NCI-H748 (cell line): ENCODE measurements at regions not wholly inside any gene's neighbourhood (a gene's known extent, or its start where the extent isn't known, plus 50 kb on each side); places are given as distances from the start of the nearest gene placed in this dataset.

ENCODE experiments used
- DNase-seq: peaks from one replicate; lab custom pipeline; 2025; ENCODE audit not compliant: unreplicated experiment; lab: John Stamatoyannopoulos, UW

DNA sequence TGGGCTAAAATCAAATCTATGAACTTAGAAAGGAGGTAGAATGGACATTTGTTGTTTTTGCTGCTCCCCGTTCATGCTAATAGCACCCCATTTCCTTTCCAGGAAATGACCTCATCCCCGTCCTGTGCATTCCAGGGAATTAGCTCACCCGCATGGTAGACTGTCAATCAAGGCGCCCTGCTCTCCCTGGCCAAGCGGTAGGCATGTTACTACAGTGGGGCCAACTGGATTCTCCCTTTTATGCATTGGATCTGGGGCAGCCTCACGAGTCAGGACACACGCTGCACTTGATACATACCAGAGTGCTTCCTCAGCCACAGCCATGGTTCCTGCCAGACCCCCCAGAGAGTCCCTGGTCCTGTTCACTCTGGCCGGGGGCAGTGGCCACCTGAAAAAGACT lies 111.0 kb upstream of the PTCH1 start:
- DNase-seq = no peak

GRCh38 chr9:95626885-95627558 lies 110.3 kb upstream of the PTCH1 start:
- no peak for DNase-seq

- no peak for DNase-seq
Observed at GRCh38 chr9:95626341-95626740, 109.6 kb upstream of the PTCH1 start.

DNA sequence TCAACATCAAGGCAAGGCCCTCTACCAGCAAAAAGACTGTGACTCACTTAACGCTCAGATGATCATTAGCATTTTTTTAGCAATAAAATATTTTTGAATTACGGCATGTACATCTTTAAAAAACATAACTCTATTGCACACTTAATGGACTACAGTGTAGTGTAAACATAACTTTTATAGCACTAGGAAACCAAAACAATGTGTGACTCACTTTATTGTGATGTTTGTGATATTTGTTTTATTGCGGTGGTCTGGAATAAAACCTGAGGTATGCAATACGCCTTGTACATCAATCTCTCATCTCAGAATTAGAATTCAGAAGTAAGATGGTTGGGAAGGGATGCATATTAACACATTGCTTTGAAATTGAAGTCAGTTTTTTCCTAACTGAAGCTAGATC lies 106.9 kb upstream of the PTCH1 start:
- no peak for DNase-seq

DNA sequence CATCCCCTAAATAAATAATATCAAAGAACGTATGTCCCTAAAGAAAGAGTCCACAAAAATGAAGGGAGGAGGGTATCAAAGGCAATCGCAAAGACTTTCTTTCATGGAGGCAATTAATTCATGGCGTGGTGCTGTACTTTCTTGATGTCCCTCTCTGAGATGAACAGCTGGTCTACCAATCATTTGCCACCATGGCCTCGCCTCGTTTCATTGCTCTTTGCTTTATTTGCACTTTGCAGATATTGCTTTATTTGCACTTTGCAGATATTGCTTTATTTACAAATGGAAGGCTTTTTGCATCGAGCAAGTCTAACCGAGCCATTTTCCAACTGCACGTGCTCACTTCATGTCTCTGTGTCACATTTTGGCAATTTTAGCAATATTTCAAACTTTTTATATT lies 104.0 kb upstream of the PTCH1 start:
- no peak for DNase-seq

DNA sequence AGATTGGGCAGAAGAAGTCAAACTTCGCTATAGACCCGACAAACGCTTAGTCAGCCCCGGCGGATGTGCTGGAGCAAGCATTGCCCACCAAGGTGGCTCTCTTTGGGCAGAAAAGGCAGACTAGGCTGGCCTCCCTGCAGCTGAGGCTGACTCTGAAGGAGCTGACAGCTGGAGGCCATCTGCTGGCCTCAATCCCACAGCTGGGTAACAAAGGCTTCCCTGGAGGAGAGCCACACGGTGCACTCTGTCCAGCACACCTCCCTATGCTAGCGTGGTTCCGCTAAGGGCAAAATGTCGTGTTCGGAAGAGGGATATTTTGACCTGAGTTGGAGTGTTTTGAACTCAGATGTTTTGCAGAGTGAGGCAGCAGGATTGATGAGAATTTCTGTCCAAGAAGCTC lies 103.5 kb upstream of the PTCH1 start:
- DNase-seq = no peak

- DNase-seq = no peak
Observed at GRCh38 chr9:95615246-95615645, 98.5 kb upstream of the PTCH1 start.

DNA sequence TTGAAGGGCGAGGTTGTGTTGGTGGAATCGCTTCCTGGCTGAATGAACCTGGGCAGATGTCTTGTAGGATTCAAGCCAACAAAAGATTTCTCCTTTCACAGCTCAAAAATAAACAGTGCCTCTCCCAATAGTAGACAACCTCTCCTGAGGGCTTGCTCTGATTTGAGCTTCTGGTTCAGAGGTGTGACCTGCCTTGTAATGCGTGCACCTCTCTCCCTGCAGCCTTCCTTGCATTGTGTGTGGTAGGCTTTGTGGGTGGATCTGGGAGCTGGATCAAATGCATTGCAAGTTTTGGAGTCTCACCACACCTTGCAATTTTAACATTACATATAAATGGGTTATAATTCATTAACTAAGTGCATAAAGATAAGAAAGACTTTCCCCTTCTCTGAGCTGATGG lies 96.9 kb upstream of the PTCH1 start:
- no peak for DNase-seq

GRCh38 chr9:95611354-95611753 lies 94.6 kb upstream of the PTCH1 start:
- DNase-seq = peak; percentile 43

GRCh38 chr9:95610006-95610785 lies 93.4 kb upstream of the PTCH1 start:
- DNase-seq = no peak

DNA sequence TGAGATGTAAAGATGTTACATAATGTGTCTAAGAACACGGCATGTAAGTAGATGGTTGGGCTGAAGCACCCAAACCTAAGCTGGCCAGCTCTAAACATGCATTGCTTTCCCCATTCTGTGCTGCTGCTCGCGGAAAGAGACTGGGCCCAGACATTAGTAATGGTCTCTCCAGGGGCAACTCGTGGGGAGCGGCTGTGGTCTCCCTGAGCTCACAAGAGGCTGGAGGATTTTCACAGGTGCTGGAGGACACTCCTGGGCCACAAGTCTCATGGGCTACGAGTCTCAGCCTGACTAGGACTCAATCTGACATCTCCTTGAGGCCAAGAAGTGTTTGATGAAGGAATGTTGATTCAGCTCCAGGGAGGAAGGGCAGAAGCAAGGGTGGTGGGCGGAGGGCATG lies 92.7 kb upstream of the PTCH1 start:
- no peak for DNase-seq

DNA sequence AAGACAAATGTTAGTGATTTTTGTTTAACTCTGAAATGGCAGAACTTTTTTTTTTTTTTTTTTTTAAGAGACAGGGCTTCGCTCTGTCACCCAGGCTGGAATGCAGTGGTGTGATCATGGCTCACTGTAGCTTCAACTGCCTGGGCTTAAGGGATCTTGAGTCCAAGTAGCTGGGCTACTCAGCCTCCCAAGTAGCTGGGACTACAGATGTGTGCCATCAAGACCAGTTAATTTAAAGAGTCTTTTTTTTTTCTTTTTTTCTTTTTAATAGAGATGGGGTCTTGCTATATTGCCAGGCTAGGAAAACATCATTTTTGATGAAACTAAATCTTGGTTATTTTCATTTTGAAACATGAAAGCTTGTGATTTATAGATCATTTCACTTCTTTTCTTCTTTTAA lies 91.6 kb upstream of the PTCH1 start:
- DNase-seq = no peak

- no peak for DNase-seq
Observed at GRCh38 chr9:95607507-95607906, 90.7 kb upstream of the PTCH1 start.

GRCh38 chr9:95606489-95607350 lies 89.9 kb upstream of the PTCH1 start:
- DNase-seq = peak; percentile 72

DNA sequence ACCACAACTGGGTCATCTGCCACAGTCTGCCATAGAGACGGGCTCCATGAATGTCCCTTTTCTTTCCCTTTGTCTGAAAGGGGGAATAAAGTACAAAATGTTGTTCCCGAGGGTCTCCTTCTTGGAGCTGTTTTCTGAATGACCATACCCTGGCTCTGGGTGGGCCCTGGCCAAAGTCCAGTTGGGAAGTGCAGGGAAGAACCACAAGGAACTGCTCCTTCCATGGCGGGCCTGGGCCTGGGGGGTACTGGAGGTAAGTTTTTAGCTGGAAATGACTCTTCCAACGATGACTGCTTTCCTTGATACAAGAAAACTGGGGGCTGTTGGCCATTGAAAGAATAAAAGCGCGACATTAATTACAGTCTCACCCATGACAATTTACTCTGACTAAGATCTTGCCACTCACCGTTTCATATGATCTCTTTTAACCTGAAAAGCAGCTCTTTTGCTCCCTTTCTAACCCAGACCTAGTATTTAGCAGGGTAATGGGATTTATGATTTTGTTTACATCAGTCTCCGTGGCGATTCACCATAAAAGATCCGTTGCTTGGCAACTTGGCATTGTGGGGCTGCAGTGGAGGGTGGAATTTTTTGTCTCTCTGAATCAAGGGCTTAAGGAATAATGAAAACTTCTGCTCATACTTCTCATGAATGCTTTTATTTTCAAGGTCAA lies 89.2 kb upstream of the PTCH1 start:
- DNase-seq = peak; percentile 91

GRCh38 chr9:95605101-95605500 lies 88.3 kb upstream of the PTCH1 start:
- no peak for DNase-seq

- no peak for DNase-seq
Observed at GRCh38 chr9:95598236-95598635, 81.5 kb upstream of the PTCH1 start.

GRCh38 chr9:95595721-95596295 lies 79.0 kb upstream of the PTCH1 start:
- DNase-seq = no peak

DNA sequence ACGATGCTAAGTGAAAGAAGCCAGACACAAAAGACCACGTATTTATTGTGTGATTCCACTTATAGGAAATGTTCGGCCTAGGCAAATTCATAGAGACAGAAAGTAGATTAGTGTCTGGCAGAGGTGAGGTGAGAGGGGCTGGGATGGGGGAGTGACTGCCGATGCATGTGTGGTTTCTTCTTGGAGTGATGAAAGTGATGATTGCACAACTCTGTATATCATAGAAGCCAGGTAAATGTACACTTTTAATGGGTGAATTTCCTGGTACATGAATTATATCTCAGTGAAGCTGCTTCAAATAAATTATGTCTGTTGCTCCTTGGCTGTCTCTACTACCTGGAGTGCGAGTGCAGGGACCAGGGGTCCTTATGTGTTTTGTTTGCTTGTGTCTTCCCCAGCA lies 76.2 kb upstream of the PTCH1 start:
- DNase-seq = no peak

- DNase-seq = no peak
Observed at GRCh38 chr9:95588724-95589588, 72.2 kb upstream of the PTCH1 start.
